Dedifferentiated amniotic fluid mesenchymal stem cell (primary cell): ENCODE measurements at regions not wholly inside any gene's neighbourhood (a gene's known extent, or its start where the extent isn't known, plus 50 kb on each side); places are given as distances from the start of the nearest gene placed in this dataset.
"Not testable (repeated sequence)": the region's sequence is repeated elsewhere in the genome, so short reads cannot be mapped to it uniquely, and the experiment has no call there.

Source experiments
- DNase-seq: peaks from one replicate; pipeline ENCODE4 v3.0.0-alpha.2; 2016; ENCODE audit errors: extremely low spot score

GRCh38 chr2:176967911-176968450, 244.6 kb upstream of the HNRNPA3 start:
- no peak for DNase-seq

GRCh38 chr2:176969642-176970359, 242.8 kb upstream of the HNRNPA3 start:
- no peak for DNase-seq

GRCh38 chr2:176976736-176977685, 235.6 kb upstream of the HNRNPA3 start:
- DNase-seq = no peak

GRCh38 chr2:176978921-176979320, 233.7 kb upstream of the HNRNPA3 start:
- no peak for DNase-seq

GRCh38 chr2:176979981-176980710, 232.4 kb upstream of the HNRNPA3 start:
- no peak for DNase-seq

- DNase-seq = no peak
These were observed 227.6 kb upstream of the HNRNPA3 start for GRCh38 chr2:176984987-176985386.

GRCh38 chr2:176985871-176986270, 226.7 kb upstream of the HNRNPA3 start:
- no peak for DNase-seq

GRCh38 chr2:176986487-176986886, 226.1 kb upstream of the HNRNPA3 start:
- no peak for DNase-seq

GRCh38 chr2:176991411-176991810, 221.2 kb upstream of the HNRNPA3 start:
- no peak for DNase-seq

GRCh38 chr2:176997074-176997791, 215.4 kb upstream of the HNRNPA3 start:
- no peak for DNase-seq

GRCh38 chr2:176997792-176998169, 214.8 kb upstream of the HNRNPA3 start:
- DNase-seq = no peak

GRCh38 chr2:176999301-176999700, 213.3 kb upstream of the HNRNPA3 start:
- no peak for DNase-seq

- no peak for DNase-seq
These were observed 212.4 kb upstream of the HNRNPA3 start for GRCh38 chr2:177000061-177000714.

GRCh38 chr2:177000715-177001072, 211.9 kb upstream of the HNRNPA3 start:
- no peak for DNase-seq

GRCh38 chr2:177001334-177001733, 211.3 kb upstream of the HNRNPA3 start:
- no peak for DNase-seq

GRCh38 chr2:177002983-177003382, 209.6 kb upstream of the HNRNPA3 start:
- DNase-seq = no peak

- DNase-seq = not testable (repeated sequence)
These were observed 204.9 kb upstream of the HNRNPA3 start for GRCh38 chr2:177007726-177008125.

GRCh38 chr2:177008662-177009061, 203.9 kb upstream of the HNRNPA3 start:
- not testable (repeated sequence) for DNase-seq

GRCh38 chr2:177010146-177010545, 202.4 kb upstream of the HNRNPA3 start:
- no peak for DNase-seq

GRCh38 chr2:177010861-177011260, 201.7 kb upstream of the HNRNPA3 start:
- no peak for DNase-seq

GRCh38 chr2:177014946-177015345, 197.6 kb upstream of the HNRNPA3 start:
- no peak for DNase-seq
